GM12878 (cell line): ENCODE measurements at regions not wholly inside any gene's neighbourhood (a gene's known extent, or its start where the extent isn't known, plus 50 kb on each side); places are given as distances from the start of the nearest gene placed in this dataset.

Source experiments
- ATAC-seq: fragments of 200-7000 bp; cut with Tn5 transposase; 3 replicates; pipeline ENCODE4 v1.9.1; 2020; ENCODE audit warnings: mild to moderate bottlenecking, moderate library complexity
- BruUV-seq: library from RNA; stranded (reverse); fragments of 400-500 nt; replicated peaks from 2 replicates; lab custom pipeline; 2021; lab: Mats Ljungman, UMichigan
- CTCF ChIA-PET: fragments of 300-600 bp; sonication (Branson Sonifier 250); formaldehyde crosslinking; extraction: SDS; loops from one replicate; lab custom pipeline; 2021; ENCODE audit warnings: inconsistent platforms; lab: Yijun Ruan, JAX
- POLR2A ChIA-PET: fragments of 350-600 bp; formaldehyde crosslinking; extraction: SDS; loops from one replicate; lab custom pipeline; 2021; ENCODE audit warnings: inconsistent platforms; lab: Charles Lee
- RAD21 ChIA-PET: fragments of 300-600 bp; sonication (Branson Sonifier 250); formaldehyde crosslinking; loops from one replicate; lab custom pipeline; 2023; ENCODE audit warnings: antibody characterized with exemption; ENCODE audit not compliant: unreplicated experiment; lab: Charles Lee
- SMC1A ChIA-PET: fragments of 300-600 bp; sonication (Branson Sonifier 250); formaldehyde crosslinking; loops from one replicate; lab custom pipeline; 2023; ENCODE audit not compliant: unreplicated experiment, uncharacterized antibody; lab: Charles Lee
- DNase-seq: peaks from one replicate; pipeline ENCODE4 v3.0.0-alpha.2; 2011; ENCODE audit warnings: low read depth, low spot score
- FAIRE-seq: peaks from 3 replicates; lab custom pipeline; 2011; peaks lifted over from hg19 to GRCh38; lab: Jason Lieb, UNC
- H2AFZ ChIP-seq: 2 replicates; pipeline ENCODE4 v1.6.0; 2011; ENCODE audit warnings: low read depth, low read length, control low read depth; ENCODE audit not compliant: control insufficient read depth
- H3K27ac ChIP-seq: 2 replicates; pipeline ENCODE4 v1.5.1; 2011; ENCODE audit warnings: control low read depth; ENCODE audit not compliant: control insufficient read depth, insufficient read depth
- H3K27me3 ChIP-seq, 2 experiments: replicated peaks in 1 of 2; 2 replicates each; pipeline versions ENCODE4 v1.6.0 to v1.6.1; 2011; ENCODE audit warnings: low read length in 1 of 2; ENCODE audit not compliant: control insufficient read depth in 2 of 2, insufficient read depth in 2 of 2
- H3K36me3 ChIP-seq, 2 experiments: 2 replicates each; pipeline ENCODE4 v1.5.1; 2011; ENCODE audit warnings: low read length in 1 of 2; ENCODE audit not compliant: control insufficient read depth in 2 of 2, insufficient read depth in 2 of 2
- H3K4me1 ChIP-seq: 2 replicates; pipeline ENCODE4 v1.6.1; 2011; ENCODE audit warnings: mild to moderate bottlenecking, low read length, moderate library complexity, mixed read lengths; ENCODE audit not compliant: control insufficient read depth, insufficient read depth
- H3K4me2 ChIP-seq: 2 replicates; pipeline ENCODE4 v1.6.0; 2011; ENCODE audit warnings: control low read depth; ENCODE audit not compliant: control insufficient read depth, insufficient read depth
- H3K4me3 ChIP-seq: fragments of 200-600 bp; sonication (generic); 2 replicates; pipeline ENCODE4 v1.5.1; 2016
- H3K79me2 ChIP-seq: 2 replicates; pipeline ENCODE4 v1.6.0; 2011; ENCODE audit warnings: low read length; ENCODE audit not compliant: control insufficient read depth, insufficient read depth
- H3K9ac ChIP-seq: 2 replicates; pipeline ENCODE4 v1.8.0; 2011; ENCODE audit warnings: low read length, control low read depth, mixed read lengths; ENCODE audit not compliant: control insufficient read depth, insufficient read depth
- H3K9me3 ChIP-seq: replicated peaks from 3 replicates; pipeline ENCODE4 v1.5.1; 2011; ENCODE audit warnings: mild to moderate bottlenecking, low read length; ENCODE audit not compliant: control insufficient read depth, insufficient read depth
- H4K20me1 ChIP-seq: 2 replicates; pipeline ENCODE4 v1.6.0; 2011; ENCODE audit not compliant: control insufficient read depth, insufficient read depth
- ASH2L ChIP-seq: fragments of 300-600, 200-600 bp; sonication (generic); IDR thresholded peaks from 2 replicates; pipeline ENCODE4 v1.6.1; 2017; ENCODE audit warnings: low read depth, mild to moderate bottlenecking, borderline replicate concordance
- FOXK2 ChIP-seq: fragments of 450-650 bp; IDR thresholded peaks from 2 replicates; pipeline ENCODE4 v1.6.1; 2017; ENCODE audit warnings: mild to moderate bottlenecking, moderate library complexity
- HDGF ChIP-seq: fragments of 450-650 bp; IDR thresholded peaks from 2 replicates; pipeline ENCODE4 v1.6.1; 2016; ENCODE audit warnings: antibody characterized with exemption
- JUND ChIP-seq: IDR thresholded peaks from 2 replicates; pipeline ENCODE4 v1.6.1; 2012; ENCODE audit warnings: low read depth, mild to moderate bottlenecking, low read length, improper control_type of control experiment, moderate library complexity
- NFIC ChIP-seq: IDR thresholded peaks from 2 replicates; pipeline ENCODE4 v1.6.1; 2012; ENCODE audit warnings: low read depth, mild to moderate bottlenecking, inconsistent platforms, low read length, moderate library complexity
- POLR2A ChIP-seq: IDR thresholded peaks from 2 replicates; pipeline ENCODE4 v1.6.1; 2011; ENCODE audit warnings: low read depth, mild to moderate bottlenecking, low read length
- POLR2AphosphoS2 ChIP-seq: IDR thresholded peaks from 2 replicates; pipeline ENCODE4 v1.6.1; 2011; ENCODE audit warnings: low read depth, mild to moderate bottlenecking, low read length, improper control_type of control experiment, moderate library complexity
- RELA ChIP-seq: fragments of 450-650 bp; IDR thresholded peaks from 2 replicates; pipeline ENCODE4 v1.8.0; 2014; ENCODE audit warnings: borderline replicate concordance; ENCODE audit not compliant: partially characterized antibody
- SIN3A ChIP-seq: IDR thresholded peaks from 2 replicates; pipeline ENCODE4 v1.6.1; 2012; ENCODE audit warnings: low read depth, low read length, improper control_type of control experiment
- SMARCA5 ChIP-seq: fragments of 450-650 bp; IDR thresholded peaks from 2 replicates; pipeline ENCODE4 v1.6.1; 2017; ENCODE audit warnings: mild to moderate bottlenecking
- STAT1 ChIP-seq: fragments of 450-650 bp; conservative IDR thresholded peaks from 2 replicates; pipeline ENCODE4 v1.6.1; 2014; ENCODE audit warnings: antibody characterized with exemption, mild to moderate bottlenecking
- TAF1 ChIP-seq: IDR thresholded peaks from 2 replicates; pipeline ENCODE4 v1.6.1; 2011; ENCODE audit warnings: mild to moderate bottlenecking, low read depth, low read length, borderline replicate concordance
- TBL1XR1 ChIP-seq: IDR thresholded peaks from 2 replicates; pipeline ENCODE4 v1.6.1; 2012; ENCODE audit warnings: low read depth, low read length, improper control_type of control experiment
- ZNF274 ChIP-seq: IDR thresholded peaks from one replicate; pipeline ENCODE4 v1.8.0; 2011; ENCODE audit not compliant: insufficient read length, insufficient read depth
- WGBS: methylation state at CpG from one replicate; pipeline ENCODE4 v1.1.6; 2016; ENCODE audit warnings: low lambda C conversion rate; ENCODE audit not compliant: insufficient replicate concordance, insufficient coverage; ENCODE audit errors: missing lambda C conversion rate; 5-methylcytosine and 5-hydroxymethylcytosine counted together
- in situ Hi-C: fragments of 300-500 bp; cut with MboI; formaldehyde crosslinking; loops from 9 replicates; pipeline ENCODE4 v1.14.3; 2018; ENCODE audit warnings: mixed read lengths
- intact Hi-C: fragments of 100-400 bp; cut with micrococcal nuclease; formaldehyde crosslinking; loops from one replicate; pipeline ENCODE4 v1.14.2; 2022; ENCODE audit not compliant: unreplicated experiment
- TF ChIP-seq, protein P1 (sequence below): fragments of 450-650 bp; IDR thresholded peaks from 2 replicates; pipeline ENCODE4 v1.6.1; 2016; ENCODE audit warnings: mild to moderate bottlenecking
- TF ChIP-seq, protein P2 (sequence below): fragments of 150-350 bp; IDR thresholded peaks from 2 replicates; pipeline ENCODE4 v1.6.1; 2014; ENCODE audit warnings: mild to moderate bottlenecking, low read depth, low read length
- TF ChIP-seq, protein P3 (sequence below): fragments of 450-650 bp; formaldehyde crosslinking; IDR thresholded peaks from 2 replicates; pipeline ENCODE4 v1.4.0; 2020; ENCODE audit warnings: mild to moderate bottlenecking, moderate library complexity

DNA sequence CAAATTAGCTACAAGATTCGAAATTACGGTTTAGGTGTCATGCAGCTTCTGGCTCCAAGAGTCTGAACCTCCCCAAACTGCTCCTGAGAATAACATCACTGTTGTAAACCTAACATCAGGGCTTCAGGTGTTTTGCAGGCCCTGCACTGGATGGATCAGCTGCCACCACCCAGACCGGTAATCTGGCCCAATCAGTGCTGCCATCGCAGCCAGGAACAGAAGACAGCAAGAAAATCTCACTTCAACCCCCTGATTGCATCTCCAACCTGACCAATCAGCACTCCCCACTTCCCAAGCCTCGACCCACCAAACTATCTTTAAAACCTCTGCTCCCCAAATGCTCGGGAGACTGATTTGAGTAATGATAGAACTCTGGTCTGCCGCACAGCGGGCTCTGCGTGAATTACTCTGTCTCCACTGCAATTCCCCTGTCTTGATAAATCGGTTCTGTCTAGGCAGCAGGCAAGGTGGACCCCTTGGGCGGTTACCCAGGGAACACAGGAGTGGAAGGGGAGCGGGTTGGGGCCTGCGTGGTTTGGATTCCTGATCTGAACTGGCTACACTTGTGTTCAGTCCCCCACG, 268.5 kb upstream of the SFSWAP start:
- FAIRE-seq (no peak), ATAC-seq (no peak)
- RAD21 ChIA-PET = no interaction called here

More for the DNA sequence above, 268.5 kb upstream of the SFSWAP start:
- WGBS = 44% methylated on average over 14 of the region's 14 CpGs
- Histone ChIP-seq H3K9ac (no peak overlapping the region), H3K4me2 (no peak overlapping the region), H3K9me3 (no peaks in the 10 kb centered on the region), H3K36me3 (no peaks in the 10 kb centered on the region), H3K4me1 (0 out of 2 replicates have a peak, but pooled peaks cover 3% of the 10 kb centered on the region), H3K27ac (no peak overlapping the region), H4K20me1 (no peaks in the 10 kb centered on the region), H3K79me2 (no peaks in the 10 kb centered on the region), H3K27me3 (no peaks in the 10 kb centered on the region), H3K4me3 (no peak overlapping the region), H2AFZ (no peak overlapping the region)
- ChIA-PET POLR2A (no interaction called here), CTCF (no interaction called here), SMC1A (no interaction called here)
- BruUV-seq = no TSS peak
- in situ Hi-C loops = no loop called here
- DNase-seq = no peak
- no peak for TF ChIP-seq RELA
- TF ChIP-seq POLR2AphosphoS2 = no peak
- TF ChIP-seq, protein P1, sequence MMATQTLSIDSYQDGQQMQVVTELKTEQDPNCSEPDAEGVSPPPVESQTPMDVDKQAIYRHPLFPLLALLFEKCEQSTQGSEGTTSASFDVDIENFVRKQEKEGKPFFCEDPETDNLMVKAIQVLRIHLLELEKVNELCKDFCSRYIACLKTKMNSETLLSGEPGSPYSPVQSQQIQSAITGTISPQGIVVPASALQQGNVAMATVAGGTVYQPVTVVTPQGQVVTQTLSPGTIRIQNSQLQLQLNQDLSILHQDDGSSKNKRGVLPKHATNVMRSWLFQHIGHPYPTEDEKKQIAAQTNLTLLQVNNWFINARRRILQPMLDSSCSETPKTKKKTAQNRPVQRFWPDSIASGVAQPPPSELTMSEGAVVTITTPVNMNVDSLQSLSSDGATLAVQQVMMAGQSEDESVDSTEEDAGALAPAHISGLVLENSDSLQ = no peak
- no peak for TF ChIP-seq POLR2A
- TF ChIP-seq JUND = no peak
- no peak for TF ChIP-seq HDGF
- TF ChIP-seq TAF1 = no peak
- no peak for TF ChIP-seq ASH2L
- no peak for TF ChIP-seq SIN3A
- no peak for TF ChIP-seq FOXK2
- TF ChIP-seq, protein P2, sequence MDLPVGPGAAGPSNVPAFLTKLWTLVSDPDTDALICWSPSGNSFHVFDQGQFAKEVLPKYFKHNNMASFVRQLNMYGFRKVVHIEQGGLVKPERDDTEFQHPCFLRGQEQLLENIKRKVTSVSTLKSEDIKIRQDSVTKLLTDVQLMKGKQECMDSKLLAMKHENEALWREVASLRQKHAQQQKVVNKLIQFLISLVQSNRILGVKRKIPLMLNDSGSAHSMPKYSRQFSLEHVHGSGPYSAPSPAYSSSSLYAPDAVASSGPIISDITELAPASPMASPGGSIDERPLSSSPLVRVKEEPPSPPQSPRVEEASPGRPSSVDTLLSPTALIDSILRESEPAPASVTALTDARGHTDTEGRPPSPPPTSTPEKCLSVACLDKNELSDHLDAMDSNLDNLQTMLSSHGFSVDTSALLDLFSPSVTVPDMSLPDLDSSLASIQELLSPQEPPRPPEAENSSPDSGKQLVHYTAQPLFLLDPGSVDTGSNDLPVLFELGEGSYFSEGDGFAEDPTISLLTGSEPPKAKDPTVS = no peak
- TF ChIP-seq, protein P3, sequence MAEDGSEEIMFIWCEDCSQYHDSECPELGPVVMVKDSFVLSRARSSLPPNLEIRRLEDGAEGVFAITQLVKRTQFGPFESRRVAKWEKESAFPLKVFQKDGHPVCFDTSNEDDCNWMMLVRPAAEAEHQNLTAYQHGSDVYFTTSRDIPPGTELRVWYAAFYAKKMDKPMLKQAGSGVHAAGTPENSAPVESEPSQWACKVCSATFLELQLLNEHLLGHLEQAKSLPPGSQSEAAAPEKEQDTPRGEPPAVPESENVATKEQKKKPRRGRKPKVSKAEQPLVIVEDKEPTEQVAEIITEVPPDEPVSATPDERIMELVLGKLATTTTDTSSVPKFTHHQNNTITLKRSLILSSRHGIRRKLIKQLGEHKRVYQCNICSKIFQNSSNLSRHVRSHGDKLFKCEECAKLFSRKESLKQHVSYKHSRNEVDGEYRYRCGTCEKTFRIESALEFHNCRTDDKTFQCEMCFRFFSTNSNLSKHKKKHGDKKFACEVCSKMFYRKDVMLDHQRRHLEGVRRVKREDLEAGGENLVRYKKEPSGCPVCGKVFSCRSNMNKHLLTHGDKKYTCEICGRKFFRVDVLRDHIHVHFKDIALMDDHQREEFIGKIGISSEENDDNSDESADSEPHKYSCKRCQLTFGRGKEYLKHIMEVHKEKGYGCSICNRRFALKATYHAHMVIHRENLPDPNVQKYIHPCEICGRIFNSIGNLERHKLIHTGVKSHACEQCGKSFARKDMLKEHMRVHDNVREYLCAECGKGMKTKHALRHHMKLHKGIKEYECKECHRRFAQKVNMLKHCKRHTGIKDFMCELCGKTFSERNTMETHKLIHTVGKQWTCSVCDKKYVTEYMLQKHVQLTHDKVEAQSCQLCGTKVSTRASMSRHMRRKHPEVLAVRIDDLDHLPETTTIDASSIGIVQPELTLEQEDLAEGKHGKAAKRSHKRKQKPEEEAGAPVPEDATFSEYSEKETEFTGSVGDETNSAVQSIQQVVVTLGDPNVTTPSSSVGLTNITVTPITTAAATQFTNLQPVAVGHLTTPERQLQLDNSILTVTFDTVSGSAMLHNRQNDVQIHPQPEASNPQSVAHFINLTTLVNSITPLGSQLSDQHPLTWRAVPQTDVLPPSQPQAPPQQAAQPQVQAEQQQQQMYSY = no peak
- no peak for TF ChIP-seq TBL1XR1
- TF ChIP-seq ZNF274 = no peak
- no peak for TF ChIP-seq NFIC
- TF ChIP-seq STAT1 = no peak
- no peak for TF ChIP-seq SMARCA5
- intact Hi-C loops = no loop called here
